Smooth muscle cell (in vitro differentiated cells): ENCODE measurements at regions not wholly inside any gene's neighbourhood (a gene's known extent, or its start where the extent isn't known, plus 50 kb on each side); places are given as distances from the start of the nearest gene placed in this dataset.

ENCODE experiments used
- DNase-seq: peaks from one replicate; lab custom pipeline; 2025; ENCODE audit not compliant: unreplicated experiment; lab: John Stamatoyannopoulos, UW
- H2AFZ ChIP-seq: fragments of 200-600 bp; sonication (generic); 2 replicates; pipeline ENCODE4 v1.6.0; 2016; ENCODE audit warnings: antibody characterized with exemption, low read depth, mild to moderate bottlenecking
- H3F3A ChIP-seq: fragments of 200-600 bp; sonication (generic); 2 replicates; pipeline ENCODE4 v1.6.0; 2017; ENCODE audit warnings: antibody characterized with exemption, low read depth
- H3K27ac ChIP-seq: fragments of 200-600 bp; sonication (generic); 2 replicates; pipeline ENCODE4 v1.5.1; 2016; ENCODE audit warnings: low read depth, mild to moderate bottlenecking
- H3K27me3 ChIP-seq: fragments of 200-600 bp; sonication (generic); 2 replicates; pipeline ENCODE4 v1.6.1; 2016; ENCODE audit warnings: low read depth, mild to moderate bottlenecking
- H3K36me3 ChIP-seq: fragments of 200-600 bp; sonication (generic); 2 replicates; pipeline ENCODE4 v1.5.1; 2016; ENCODE audit warnings: low read depth
- H3K4me1 ChIP-seq: fragments of 200-600 bp; sonication (generic); 2 replicates; pipeline ENCODE4 v1.5.1; 2016; ENCODE audit warnings: low read depth
- H3K4me2 ChIP-seq: fragments of 200-600 bp; sonication (generic); 2 replicates; pipeline ENCODE4 v1.6.0; 2016; ENCODE audit warnings: mild to moderate bottlenecking
- H3K4me3 ChIP-seq: fragments of 200-600 bp; sonication (generic); 2 replicates; pipeline ENCODE4 v1.5.1; 2016; ENCODE audit warnings: mild to moderate bottlenecking
- H3K79me2 ChIP-seq: fragments of 200-600 bp; sonication (generic); 2 replicates; pipeline ENCODE4 v1.6.0; 2016; ENCODE audit warnings: low read depth, mild to moderate bottlenecking
- H3K9ac ChIP-seq: fragments of 200-600 bp; sonication (generic); 2 replicates; pipeline ENCODE4 v1.6.0; 2016; ENCODE audit warnings: low read depth
- H3K9me3 ChIP-seq: fragments of 200-600 bp; sonication (generic); replicated peaks from 2 replicates; pipeline ENCODE4 v1.5.1; 2016; ENCODE audit warnings: low read depth
- H4K20me1 ChIP-seq: fragments of 200-600 bp; sonication (generic); 2 replicates; pipeline ENCODE4 v1.6.0; 2016; ENCODE audit warnings: low read depth
- WGBS: methylation state at CpG from one replicate; pipeline ENCODE4 v1.1.7; 2016; ENCODE audit warnings: low lambda C conversion rate; 5-methylcytosine and 5-hydroxymethylcytosine counted together
- TF ChIP-seq, protein P1 (sequence below): fragments of 200-600 bp; sonication (generic); IDR thresholded peaks from 2 replicates; pipeline ENCODE4 v1.5.1; 2017; ENCODE audit warnings: borderline replicate concordance, mild to moderate bottlenecking, antibody characterized with exemption; ENCODE audit not compliant: insufficient read depth, poor library complexity, severe bottlenecking

- Histone ChIP-seq H3K27me3 (no peaks in the 10 kb centered on the region), H4K20me1 (no peaks in the 10 kb centered on the region), H3K36me3 (no peaks in the 10 kb centered on the region), H3F3A (no peaks in the 10 kb centered on the region), H2AFZ (no peak overlapping the region), H3K9ac (no peak overlapping the region), H3K9me3 (no peaks in the 10 kb centered on the region), H3K79me2 (no peaks in the 10 kb centered on the region), H3K4me1 (peaks cover 4% of the 10 kb centered on the region), H3K27ac (no peak overlapping the region), H3K4me2 (no peak overlapping the region), H3K4me3 (no peak overlapping the region)
- TF ChIP-seq, protein P1, sequence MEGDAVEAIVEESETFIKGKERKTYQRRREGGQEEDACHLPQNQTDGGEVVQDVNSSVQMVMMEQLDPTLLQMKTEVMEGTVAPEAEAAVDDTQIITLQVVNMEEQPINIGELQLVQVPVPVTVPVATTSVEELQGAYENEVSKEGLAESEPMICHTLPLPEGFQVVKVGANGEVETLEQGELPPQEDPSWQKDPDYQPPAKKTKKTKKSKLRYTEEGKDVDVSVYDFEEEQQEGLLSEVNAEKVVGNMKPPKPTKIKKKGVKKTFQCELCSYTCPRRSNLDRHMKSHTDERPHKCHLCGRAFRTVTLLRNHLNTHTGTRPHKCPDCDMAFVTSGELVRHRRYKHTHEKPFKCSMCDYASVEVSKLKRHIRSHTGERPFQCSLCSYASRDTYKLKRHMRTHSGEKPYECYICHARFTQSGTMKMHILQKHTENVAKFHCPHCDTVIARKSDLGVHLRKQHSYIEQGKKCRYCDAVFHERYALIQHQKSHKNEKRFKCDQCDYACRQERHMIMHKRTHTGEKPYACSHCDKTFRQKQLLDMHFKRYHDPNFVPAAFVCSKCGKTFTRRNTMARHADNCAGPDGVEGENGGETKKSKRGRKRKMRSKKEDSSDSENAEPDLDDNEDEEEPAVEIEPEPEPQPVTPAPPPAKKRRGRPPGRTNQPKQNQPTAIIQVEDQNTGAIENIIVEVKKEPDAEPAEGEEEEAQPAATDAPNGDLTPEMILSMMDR, result no peak
- no peak for DNase-seq
- WGBS, result 90% methylated on average over 3 of the region's 3 CpGs
Observed at GRCh38 chr10:10178476-10178875, 839.2 kb upstream of the CELF2 start.

DNA sequence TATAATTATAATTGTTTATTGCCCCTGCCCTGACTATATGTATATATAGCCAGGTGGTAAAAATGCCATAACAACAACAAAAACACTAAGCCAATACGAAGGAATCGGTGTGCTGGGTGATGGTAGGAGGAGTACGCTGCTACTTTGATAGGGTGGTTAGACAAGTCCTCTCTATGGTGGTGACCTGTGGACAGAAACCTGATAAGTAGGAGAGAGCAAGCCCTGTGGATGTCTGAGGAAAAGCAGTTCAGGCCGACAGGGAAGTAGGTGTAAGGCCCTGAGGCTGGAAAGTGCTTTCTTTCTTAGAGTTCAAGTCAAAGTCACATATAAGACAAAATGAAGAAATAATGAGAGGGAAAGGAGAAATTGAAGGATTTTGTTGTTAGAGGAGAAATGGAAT, 823.8 kb upstream of the CELF2 start:
- Histone ChIP-seq H3K4me2 (no peak overlapping the region), H3K4me1 (no peaks in the 10 kb centered on the region), H3K79me2 (no peaks in the 10 kb centered on the region), H3K9me3 (no peaks in the 10 kb centered on the region), H3K27me3 (no peaks in the 10 kb centered on the region), H4K20me1 (no peaks in the 10 kb centered on the region), H3K36me3 (no peaks in the 10 kb centered on the region), H2AFZ (no peak overlapping the region), H3K4me3 (no peak overlapping the region), H3F3A (no peaks in the 10 kb centered on the region), H3K9ac (no peak overlapping the region), H3K27ac (no peak overlapping the region)
- TF ChIP-seq, protein P1, result no peak
- no peak for DNase-seq
- 79% methylated on average over 4 of the region's 4 CpGs for WGBS

- Histone ChIP-seq H3K9me3 (no peaks in the 10 kb centered on the region), H3K79me2 (no peaks in the 10 kb centered on the region), H3K4me1 (no peaks in the 10 kb centered on the region), H3K36me3 (no peaks in the 10 kb centered on the region), H3K27ac (no peak overlapping the region), H4K20me1 (no peaks in the 10 kb centered on the region), H3K4me2 (no peak overlapping the region), H3K4me3 (no peak overlapping the region), H3F3A (no peaks in the 10 kb centered on the region), H2AFZ (no peak overlapping the region), H3K9ac (no peak overlapping the region), H3K27me3 (no peaks in the 10 kb centered on the region)
- TF ChIP-seq, protein P1, result no peak
- WGBS, result 96% methylated on average over 5 of the region's 5 CpGs
- DNase-seq, result no peak
Observed at GRCh38 chr10:10196701-10197100, 821.0 kb upstream of the CELF2 start.

DNA sequence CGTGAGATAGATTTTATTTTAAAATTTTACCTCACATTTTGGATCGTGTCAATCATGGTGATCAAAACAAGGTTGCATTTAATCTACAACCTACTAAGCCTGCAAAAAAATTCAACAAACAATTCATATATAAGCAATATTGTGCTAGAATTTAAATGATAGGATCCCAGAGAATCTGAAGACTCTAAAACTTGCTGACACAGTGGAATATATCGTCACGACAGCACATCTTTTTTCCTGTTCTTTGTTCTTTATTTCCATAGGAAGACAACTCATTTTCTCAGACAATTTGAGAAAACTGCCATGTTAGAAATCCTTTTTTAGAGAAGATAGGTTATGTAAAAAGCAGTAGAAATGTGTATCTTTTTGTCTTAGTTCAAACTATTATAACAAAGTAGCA, 820.2 kb upstream of the CELF2 start:
- TF ChIP-seq, protein P1, result no peak
- no peaks in the 10 kb centered on the region for H3K27me3 ChIP-seq
- H3K4me3 ChIP-seq, result no peak overlapping the region
- no peaks in the 10 kb centered on the region for H3K79me2 ChIP-seq
- 97% methylated on average over 4 of the region's 4 CpGs for WGBS
- no peaks in the 10 kb centered on the region for H3F3A ChIP-seq
- no peaks in the 10 kb centered on the region for H4K20me1 ChIP-seq
- no peaks in the 10 kb centered on the region for H3K9me3 ChIP-seq
- no peak overlapping the region for H3K4me2 ChIP-seq
- H3K9ac ChIP-seq, result no peak overlapping the region
- no peak overlapping the region for H2AFZ ChIP-seq
- H3K4me1 ChIP-seq, result no peaks in the 10 kb centered on the region
- no peak overlapping the region for H3K27ac ChIP-seq
- H3K36me3 ChIP-seq, result no peaks in the 10 kb centered on the region
- DNase-seq, result no peak
